ENCODE measurements at regions not wholly inside any gene's neighbourhood (a gene's known extent, or its start where the extent isn't known, plus 50 kb on each side); places are given as distances from the start of the nearest gene placed in this dataset.

GRCh38 chr3:34365771-34366170 is 567.3 kb downstream of the PDCD6IP start:
- Histone ChIP-seq H3K9me3 (ENCODE audit: control insufficient read depth in 1 of 2, low read length in 2 of 2) (no peaks in the 10 kb centered on the region), H3K4me3 (ENCODE audit: low read depth in 1 of 2, low read length in 2 of 2) (no peak overlapping the region), H3K9ac (ENCODE audit: low read depth in 1 of 2, low read length in 2 of 2) (no peak overlapping the region), H3K4me1 (ENCODE audit: control insufficient read depth in 1 of 2, insufficient read depth in 2 of 2, low read length in 2 of 2) (no peaks in the 10 kb centered on the region), H3K36me3 (ENCODE audit: control insufficient read depth in 1 of 2, insufficient read depth in 2 of 2, low read length in 2 of 2) (no peaks in the 10 kb centered on the region), H3K27ac (ENCODE audit: low read depth, low read length) (no peak overlapping the region), H3K27me3 (ENCODE audit: control insufficient read depth in 1 of 2, insufficient read depth in 2 of 2, low read length in 2 of 2) (no peaks in the 10 kb centered on the region)

- no peaks in the 10 kb centered on the region for H3K36me3 ChIP-seq (ENCODE audit: control insufficient read depth in 1 of 2, insufficient read depth in 2 of 2, low read length in 2 of 2)
- H3K4me3 ChIP-seq (ENCODE audit: low read depth in 1 of 2, low read length in 2 of 2) = no peak overlapping the region
- no peak overlapping the region for H3K27ac ChIP-seq (ENCODE audit: low read depth, low read length)
- no peaks in the 10 kb centered on the region for H3K27me3 ChIP-seq (ENCODE audit: control insufficient read depth in 1 of 2, insufficient read depth in 2 of 2, low read length in 2 of 2)
- no peak overlapping the region for H3K9ac ChIP-seq (ENCODE audit: low read depth in 1 of 2, low read length in 2 of 2)
- no peaks in the 10 kb centered on the region for H3K9me3 ChIP-seq (ENCODE audit: control insufficient read depth in 1 of 2, low read length in 2 of 2)
- H3K4me1 ChIP-seq (ENCODE audit: control insufficient read depth in 1 of 2, insufficient read depth in 2 of 2, low read length in 2 of 2) = no peaks in the 10 kb centered on the region
Observed at GRCh38 chr3:34367521-34367920, 569.1 kb downstream of the PDCD6IP start.

- Histone ChIP-seq H3K27ac (ENCODE audit: low read depth, low read length) (no peak overlapping the region), H3K9ac (ENCODE audit: low read depth in 1 of 2, low read length in 2 of 2) (no peak overlapping the region), H3K4me1 (ENCODE audit: control insufficient read depth in 1 of 2, insufficient read depth in 2 of 2, low read length in 2 of 2) (peaks cover 11% of the 10 kb centered on the region in 2 donors), H3K36me3 (ENCODE audit: control insufficient read depth in 1 of 2, insufficient read depth in 2 of 2, low read length in 2 of 2) (no peaks in the 10 kb centered on the region), H3K27me3 (ENCODE audit: control insufficient read depth in 1 of 2, insufficient read depth in 2 of 2, low read length in 2 of 2) (no peaks in the 10 kb centered on the region), H3K4me3 (ENCODE audit: low read depth in 1 of 2, low read length in 2 of 2) (no peak overlapping the region), H3K9me3 (ENCODE audit: control insufficient read depth in 1 of 2, low read length in 2 of 2) (no peaks in the 10 kb centered on the region)
Observed at GRCh38 chr3:34374521-34374920, 576.1 kb downstream of the PDCD6IP start.

- Histone ChIP-seq H3K9me3 (ENCODE audit: control insufficient read depth in 1 of 2, low read length in 2 of 2) (no peaks in the 10 kb centered on the region), H3K9ac (ENCODE audit: low read depth in 1 of 2, low read length in 2 of 2) (no peak overlapping the region), H3K27ac (ENCODE audit: low read depth, low read length) (no peak overlapping the region), H3K36me3 (ENCODE audit: control insufficient read depth in 1 of 2, insufficient read depth in 2 of 2, low read length in 2 of 2) (no peaks in the 10 kb centered on the region), H3K4me3 (ENCODE audit: low read depth in 1 of 2, low read length in 2 of 2) (no peak overlapping the region), H3K27me3 (ENCODE audit: control insufficient read depth in 1 of 2, insufficient read depth in 2 of 2, low read length in 2 of 2) (no peaks in the 10 kb centered on the region), H3K4me1 (ENCODE audit: control insufficient read depth in 1 of 2, insufficient read depth in 2 of 2, low read length in 2 of 2) (peaks cover 11 to 17% of the 10 kb centered on the region in 2 donors)
Observed at GRCh38 chr3:34376691-34377090, 578.3 kb downstream of the PDCD6IP start.

GRCh38 chr3:34377961-34378360 is 579.5 kb downstream of the PDCD6IP start:
- no peaks in the 10 kb centered on the region for H3K36me3 ChIP-seq (ENCODE audit: control insufficient read depth in 1 of 2, insufficient read depth in 2 of 2, low read length in 2 of 2)
- H3K27ac ChIP-seq (ENCODE audit: low read depth, low read length) = no peak overlapping the region

DNA sequence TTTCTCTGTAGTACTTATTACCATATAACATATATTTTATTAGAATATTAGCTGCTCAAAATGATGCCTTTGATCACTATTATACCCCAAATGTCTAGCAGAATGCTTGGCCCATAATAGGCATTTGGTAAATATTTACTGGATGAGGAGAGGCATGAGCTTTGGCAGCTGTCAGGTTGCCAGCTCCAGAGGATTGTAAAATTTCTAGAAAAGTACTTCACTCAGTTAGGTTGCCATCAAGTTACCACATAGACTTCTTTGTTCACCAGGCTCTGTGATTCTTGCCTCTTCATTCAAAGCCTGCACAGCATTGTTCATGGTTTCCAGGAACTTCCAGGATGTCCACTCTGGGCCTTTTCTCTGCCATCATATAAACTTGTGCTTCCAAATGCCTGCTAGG is 582.8 kb downstream of the PDCD6IP start:
- Histone ChIP-seq H3K27me3 (ENCODE audit: control insufficient read depth in 1 of 2, insufficient read depth in 2 of 2, low read length in 2 of 2) (no peaks in the 10 kb centered on the region), H3K4me3 (ENCODE audit: low read depth in 1 of 2, low read length in 2 of 2) (no peak overlapping the region), H3K4me1 (ENCODE audit: control insufficient read depth in 1 of 2, insufficient read depth in 2 of 2, low read length in 2 of 2) (peaks cover 20 to 26% of the 10 kb centered on the region in 2 donors), H3K9me3 (ENCODE audit: control insufficient read depth in 1 of 2, low read length in 2 of 2) (no peaks in the 10 kb centered on the region), H3K36me3 (ENCODE audit: control insufficient read depth in 1 of 2, insufficient read depth in 2 of 2, low read length in 2 of 2) (no peaks in the 10 kb centered on the region), H3K9ac (ENCODE audit: low read depth in 1 of 2, low read length in 2 of 2) (no peak overlapping the region), H3K27ac (ENCODE audit: low read depth, low read length) (no peak overlapping the region)

More at GRCh38 chr3:34377961-34378360, 579.5 kb downstream of the PDCD6IP start:
- H3K4me1 ChIP-seq (ENCODE audit: control insufficient read depth in 1 of 2, insufficient read depth in 2 of 2, low read length in 2 of 2) = peaks cover 20 to 26% of the 10 kb centered on the region in 2 donors
- no peaks in the 10 kb centered on the region for H3K27me3 ChIP-seq (ENCODE audit: control insufficient read depth in 1 of 2, insufficient read depth in 2 of 2, low read length in 2 of 2)
- no peaks in the 10 kb centered on the region for H3K9me3 ChIP-seq (ENCODE audit: control insufficient read depth in 1 of 2, low read length in 2 of 2)
- H3K9ac ChIP-seq (ENCODE audit: low read depth in 1 of 2, low read length in 2 of 2) = no peak overlapping the region
- H3K4me3 ChIP-seq (ENCODE audit: low read depth in 1 of 2, low read length in 2 of 2) = peak overlapping the region in 1 of 2 donors; percentile 15

DNA sequence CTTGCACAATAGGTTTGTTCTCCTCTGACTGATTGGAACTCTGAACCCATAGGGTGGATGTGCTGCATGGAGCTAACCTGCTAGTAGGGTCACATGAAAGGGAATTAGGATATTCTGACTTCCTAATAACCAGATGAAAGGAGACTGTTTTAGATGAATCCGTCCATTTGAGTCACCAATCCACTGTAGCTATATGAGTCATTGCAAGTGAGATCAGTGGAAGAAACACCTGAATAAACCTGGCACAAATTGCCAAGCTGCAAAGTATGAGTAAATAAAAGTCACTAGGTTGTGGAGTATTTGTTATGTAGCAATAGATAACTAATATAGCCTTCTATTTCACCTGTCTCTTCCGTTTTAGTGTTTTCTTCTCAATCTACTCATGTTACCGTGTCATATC is 584.4 kb downstream of the PDCD6IP start:
- Histone ChIP-seq H3K9ac (ENCODE audit: low read depth in 1 of 2, low read length in 2 of 2) (no peak overlapping the region), H3K36me3 (ENCODE audit: control insufficient read depth in 1 of 2, insufficient read depth in 2 of 2, low read length in 2 of 2) (no peaks in the 10 kb centered on the region), H3K27me3 (ENCODE audit: control insufficient read depth in 1 of 2, insufficient read depth in 2 of 2, low read length in 2 of 2) (no peaks in the 10 kb centered on the region), H3K27ac (ENCODE audit: low read depth, low read length) (no peak overlapping the region), H3K9me3 (ENCODE audit: control insufficient read depth in 1 of 2, low read length in 2 of 2) (no peaks in the 10 kb centered on the region), H3K4me1 (ENCODE audit: control insufficient read depth in 1 of 2, insufficient read depth in 2 of 2, low read length in 2 of 2) (peaks cover 15 to 23% of the 10 kb centered on the region in 2 donors), H3K4me3 (ENCODE audit: low read depth in 1 of 2, low read length in 2 of 2) (no peak overlapping the region)

GRCh38 chr3:34386309-34386708 is 587.9 kb downstream of the PDCD6IP start:
- Histone ChIP-seq H3K36me3 (ENCODE audit: control insufficient read depth in 1 of 2, insufficient read depth in 2 of 2, low read length in 2 of 2) (no peaks in the 10 kb centered on the region), H3K9me3 (ENCODE audit: control insufficient read depth in 1 of 2, low read length in 2 of 2) (no peaks in the 10 kb centered on the region), H3K27me3 (ENCODE audit: control insufficient read depth in 1 of 2, insufficient read depth in 2 of 2, low read length in 2 of 2) (no peaks in the 10 kb centered on the region), H3K4me1 (ENCODE audit: control insufficient read depth in 1 of 2, insufficient read depth in 2 of 2, low read length in 2 of 2) (peaks cover 9 to 13% of the 10 kb centered on the region in 2 donors), H3K9ac (ENCODE audit: low read depth in 1 of 2, low read length in 2 of 2) (no peak overlapping the region), H3K27ac (ENCODE audit: low read depth, low read length) (no peak overlapping the region), H3K4me3 (ENCODE audit: low read depth in 1 of 2, low read length in 2 of 2) (no peak overlapping the region)

DNA sequence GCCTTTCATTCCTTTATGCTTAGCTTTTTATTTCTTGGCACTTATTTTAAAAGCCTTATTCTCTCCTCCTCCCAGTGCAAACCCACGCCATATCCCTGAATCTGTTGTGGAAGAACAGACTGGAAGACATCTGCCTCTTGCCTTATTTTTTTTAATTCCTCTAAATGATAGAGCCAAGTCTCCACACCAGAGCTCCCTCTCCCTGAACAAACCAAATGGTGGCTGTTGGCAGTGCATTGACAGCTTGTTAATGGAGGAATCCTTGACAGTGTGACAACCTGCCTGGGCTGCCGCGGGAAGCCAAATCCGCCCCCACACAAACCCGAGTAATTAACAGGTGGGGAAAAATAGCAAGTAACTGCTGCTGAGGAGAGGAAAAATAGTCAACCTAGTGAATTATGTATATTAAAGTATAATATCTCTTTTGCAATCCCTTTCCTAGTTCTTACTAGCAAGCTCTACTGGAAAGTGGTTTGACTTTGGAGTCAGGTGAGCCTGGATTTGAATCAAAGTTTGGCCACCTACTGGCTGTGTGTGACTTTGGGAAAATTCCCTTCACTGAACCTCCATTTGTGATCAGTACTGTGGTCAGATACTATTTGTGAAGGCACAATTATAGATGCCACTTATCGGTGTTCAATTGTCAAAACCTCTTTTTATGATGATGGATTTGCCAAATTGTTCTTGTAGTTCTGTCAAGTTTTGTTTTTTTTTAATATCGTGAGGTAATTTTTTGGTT is 589.6 kb downstream of the PDCD6IP start:
- no peaks in the 10 kb centered on the region for H3K36me3 ChIP-seq (ENCODE audit: control insufficient read depth in 1 of 2, insufficient read depth in 2 of 2, low read length in 2 of 2)

DNA sequence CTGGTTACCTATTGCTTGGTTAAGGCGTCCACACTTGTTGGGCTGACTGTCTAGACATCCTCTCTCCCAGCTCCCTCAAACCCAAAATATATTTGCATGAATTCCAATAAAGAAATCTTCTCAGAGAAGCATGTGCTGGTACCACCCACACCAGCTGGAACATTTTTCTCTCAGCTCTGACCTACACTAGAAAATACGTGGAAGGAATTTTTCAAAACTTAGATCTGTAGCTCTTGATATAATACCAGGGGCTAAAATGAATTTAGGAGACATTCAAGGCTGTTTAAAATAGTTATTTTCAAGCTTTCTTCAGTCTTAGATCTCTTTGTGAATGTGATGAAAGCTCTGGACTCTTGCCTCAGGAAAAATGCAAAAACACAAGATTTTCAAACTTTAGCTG is 590.4 kb downstream of the PDCD6IP start:
- Histone ChIP-seq H3K9ac (ENCODE audit: low read depth in 1 of 2, low read length in 2 of 2) (no peak overlapping the region), H3K4me3 (ENCODE audit: low read depth in 1 of 2, low read length in 2 of 2) (no peak overlapping the region), H3K4me1 (ENCODE audit: control insufficient read depth in 1 of 2, insufficient read depth in 2 of 2, low read length in 2 of 2) (no peaks in the 10 kb centered on the region), H3K27ac (ENCODE audit: low read depth, low read length) (no peak overlapping the region), H3K27me3 (ENCODE audit: control insufficient read depth in 1 of 2, insufficient read depth in 2 of 2, low read length in 2 of 2) (no peaks in the 10 kb centered on the region), H3K36me3 (ENCODE audit: control insufficient read depth in 1 of 2, insufficient read depth in 2 of 2, low read length in 2 of 2) (no peaks in the 10 kb centered on the region), H3K9me3 (ENCODE audit: control insufficient read depth in 1 of 2, low read length in 2 of 2) (peaks cover 0 to 4% of the 10 kb centered on the region in 2 donors)

More for the DNA sequence above, 589.6 kb downstream of the PDCD6IP start:
- Histone ChIP-seq H3K27me3 (ENCODE audit: control insufficient read depth in 1 of 2, insufficient read depth in 2 of 2, low read length in 2 of 2) (no peaks in the 10 kb centered on the region), H3K27ac (ENCODE audit: low read depth, low read length) (no peak overlapping the region), H3K9me3 (ENCODE audit: control insufficient read depth in 1 of 2, low read length in 2 of 2) (peaks cover 0 to 4% of the 10 kb centered on the region in 2 donors), H3K9ac (ENCODE audit: low read depth in 1 of 2, low read length in 2 of 2) (no peak overlapping the region), H3K4me3 (ENCODE audit: low read depth in 1 of 2, low read length in 2 of 2) (no peak overlapping the region), H3K4me1 (ENCODE audit: control insufficient read depth in 1 of 2, insufficient read depth in 2 of 2, low read length in 2 of 2) (no peaks in the 10 kb centered on the region)
